Hepatocyte (in vitro differentiated cells): ENCODE measurements at regions not wholly inside any gene's neighbourhood (a gene's known extent, or its start where the extent isn't known, plus 50 kb on each side); places are given as distances from the start of the nearest gene placed in this dataset.
"Not testable (repeated sequence)": the region's sequence is repeated elsewhere in the genome, so short reads cannot be mapped to it uniquely, and the experiment has no call there.

Experiments used
- DNase-seq: peaks from one replicate; pipeline ENCODE4 v3.0.0-alpha.2; 2016; ENCODE audit warnings: low spot score
- H2AFZ ChIP-seq: fragments of 200-600 bp; sonication (generic); 2 replicates; pipeline ENCODE4 v1.6.0; 2016; ENCODE audit warnings: antibody characterized with exemption, mild to moderate bottlenecking
- H3K27ac ChIP-seq: fragments of 200-600 bp; sonication (generic); 2 replicates; pipeline ENCODE4 v1.5.1; 2016; ENCODE audit warnings: mild to moderate bottlenecking
- H3K27me3 ChIP-seq: fragments of 200-600 bp; sonication (generic); 2 replicates; pipeline ENCODE4 v1.6.1; 2016
- H3K36me3 ChIP-seq: fragments of 200-600 bp; sonication (generic); replicated peaks from 2 replicates; pipeline ENCODE4 v1.5.1; 2016; ENCODE audit warnings: low read depth; ENCODE audit not compliant: insufficient read depth
- H3K4me1 ChIP-seq: fragments of 200-600 bp; sonication (generic); 2 replicates; pipeline ENCODE4 v1.5.1; 2016; ENCODE audit warnings: mild to moderate bottlenecking, moderate library complexity; ENCODE audit not compliant: insufficient read depth
- H3K4me2 ChIP-seq: fragments of 200-600 bp; sonication (generic); 2 replicates; pipeline ENCODE4 v1.6.0; 2016
- H3K4me3 ChIP-seq: fragments of 200-600 bp; sonication (generic); 2 replicates; pipeline ENCODE4 v1.5.1; 2016; ENCODE audit warnings: mild to moderate bottlenecking
- H3K79me2 ChIP-seq: fragments of 200-600 bp; sonication (generic); 2 replicates; pipeline ENCODE4 v1.6.0; 2017; ENCODE audit warnings: mild to moderate bottlenecking
- H3K9me2 ChIP-seq: fragments of 200-600 bp; sonication (generic); replicated peaks from 2 replicates; pipeline ENCODE4 v1.6.0; 2017; ENCODE audit warnings: mild to moderate bottlenecking; ENCODE audit not compliant: insufficient read depth
- H3K9me3 ChIP-seq: fragments of 200-600 bp; sonication (generic); 2 replicates; pipeline ENCODE4 v1.5.1; 2016; ENCODE audit warnings: low read depth, mild to moderate bottlenecking
- H4K20me1 ChIP-seq: fragments of 200-600 bp; sonication (generic); 2 replicates; pipeline ENCODE4 v1.6.0; 2016; ENCODE audit warnings: mild to moderate bottlenecking; ENCODE audit not compliant: insufficient read depth, poor library complexity, severe bottlenecking
- CTCF ChIP-seq: fragments of 200-600 bp; sonication (generic); IDR thresholded peaks from 2 replicates; pipeline ENCODE4 v1.5.1; 2016; ENCODE audit warnings: antibody characterized with exemption, mild to moderate bottlenecking; ENCODE audit not compliant: poor library complexity
- EZH2 ChIP-seq: fragments of 200-600 bp; sonication (generic); IDR thresholded peaks from 2 replicates; pipeline ENCODE4 v1.6.1; 2016; ENCODE audit warnings: antibody characterized with exemption, mild to moderate bottlenecking, borderline replicate concordance
- EZH2phosphoT487 ChIP-seq: fragments of 200-600 bp; sonication (generic); IDR thresholded peaks from one replicate; pipeline ENCODE4 v1.6.1; 2018; ENCODE audit warnings: antibody characterized with exemption, mild to moderate bottlenecking, low read depth, moderate library complexity; ENCODE audit not compliant: unreplicated experiment, severe bottlenecking
- WGBS: methylation state at CpG from one replicate; pipeline ENCODE4 v1.1.6; 2016; ENCODE audit warnings: low lambda C conversion rate; ENCODE audit errors: missing lambda C conversion rate; 5-methylcytosine and 5-hydroxymethylcytosine counted together

- no peaks in the 10 kb centered on the region for H3K36me3 ChIP-seq
- H3K9me3 ChIP-seq = no peaks in the 10 kb centered on the region
- no peaks in the 10 kb centered on the region for H3K27me3 ChIP-seq
- H4K20me1 ChIP-seq = no peaks in the 10 kb centered on the region
- no peak overlapping the region for H3K4me3 ChIP-seq
- WGBS = 97% methylated on average over 2 of the region's 2 CpGs
- H3K9me2 ChIP-seq = no peaks in the 10 kb centered on the region
- TF ChIP-seq EZH2phosphoT487 (no peak), CTCF (no peak), EZH2 (no peak)
- H3K4me2 ChIP-seq = no peak overlapping the region
- no peaks in the 10 kb centered on the region for H3K79me2 ChIP-seq
- no peaks in the 10 kb centered on the region for H3K4me1 ChIP-seq
- no peak overlapping the region for H2AFZ ChIP-seq
- H3K27ac ChIP-seq = no peak overlapping the region
- DNase-seq = no peak
These were observed 99.9 kb upstream of the FANCL start for GRCh38 chr2:58341047-58341446.

- Histone ChIP-seq H3K4me1 (no peaks in the 10 kb centered on the region), H4K20me1 (no peaks in the 10 kb centered on the region), H3K4me2 (no peak overlapping the region), H3K27ac (peak overlapping the region; percentile 31), H3K9me2 (no peaks in the 10 kb centered on the region), H3K27me3 (no peaks in the 10 kb centered on the region), H3K9me3 (no peaks in the 10 kb centered on the region), H2AFZ (no peak overlapping the region), H3K36me3 (no peaks in the 10 kb centered on the region), H3K4me3 (no peak overlapping the region), H3K79me2 (no peaks in the 10 kb centered on the region)
- peak; percentile 10 for DNase-seq
- TF ChIP-seq CTCF (no peak), EZH2phosphoT487 (no peak), EZH2 (no peak)
These were observed 98.6 kb upstream of the FANCL start for GRCh38 chr2:58339548-58340243.

GRCh38 chr2:58336416-58336815, 95.3 kb upstream of the FANCL start:
- H3K27me3 ChIP-seq = no peaks in the 10 kb centered on the region
- 83% methylated on average over 4 of the region's 4 CpGs for WGBS
- no peaks in the 10 kb centered on the region for H3K9me2 ChIP-seq
- H3K4me1 ChIP-seq = no peaks in the 10 kb centered on the region
- H2AFZ ChIP-seq = no peak overlapping the region
- H3K4me2 ChIP-seq = no peak overlapping the region
- H3K4me3 ChIP-seq = no peak overlapping the region
- H3K79me2 ChIP-seq = no peaks in the 10 kb centered on the region
- no peaks in the 10 kb centered on the region for H3K9me3 ChIP-seq
- no peak for DNase-seq
- TF ChIP-seq CTCF (no peak), EZH2 (no peak), EZH2phosphoT487 (no peak)
- no peaks in the 10 kb centered on the region for H3K36me3 ChIP-seq
- no peaks in the 10 kb centered on the region for H4K20me1 ChIP-seq
- H3K27ac ChIP-seq = no peak overlapping the region

- H3K4me3 ChIP-seq = no peak overlapping the region
- no peaks in the 10 kb centered on the region for H4K20me1 ChIP-seq
- H3K27me3 ChIP-seq = no peaks in the 10 kb centered on the region
- no peak for DNase-seq
- WGBS = 66% methylated on average over 5 of the region's 5 CpGs
- no peaks in the 10 kb centered on the region for H3K4me1 ChIP-seq
- H3K36me3 ChIP-seq = no peaks in the 10 kb centered on the region
- TF ChIP-seq EZH2phosphoT487 (no peak), EZH2 (no peak), CTCF (no peak)
- H3K9me2 ChIP-seq = no peaks in the 10 kb centered on the region
- no peak overlapping the region for H3K27ac ChIP-seq
- no peak overlapping the region for H3K4me2 ChIP-seq
- H3K9me3 ChIP-seq = no peaks in the 10 kb centered on the region
- H3K79me2 ChIP-seq = no peaks in the 10 kb centered on the region
- H2AFZ ChIP-seq = no peak overlapping the region
These were observed 93.3 kb upstream of the FANCL start for GRCh38 chr2:58334414-58334813.

- H3K4me1 ChIP-seq, DNase-seq, H3K4me3 ChIP-seq, H2AFZ ChIP-seq, H3K36me3 ChIP-seq, H3K79me2 ChIP-seq, H3K4me2 ChIP-seq, H3K27ac ChIP-seq, H3K9me3 ChIP-seq, H3K27me3 ChIP-seq, H3K9me2 ChIP-seq, H4K20me1 ChIP-seq: not testable (repeated sequence)
- 92% methylated on average over 18 of the region's 18 CpGs for WGBS
These were observed 84.3 kb upstream of the FANCL start for GRCh38 chr2:58325296-58325895.
